Heart left ventricle (tissue), 16 donors: ENCODE measurements at regions not wholly inside any gene's neighbourhood (a gene's known extent, or its start where the extent isn't known, plus 50 kb on each side); places are given as distances from the start of the nearest gene placed in this dataset.

Experiments used
- ATAC-seq, 4 donors: fragments of 200-7000 bp; cut with Tn5 transposase; one replicate each; pipeline ENCODE4 v1.9.1; 2020 to 2022; ENCODE audit warnings: moderate library complexity in 4 of 4, mild to moderate bottlenecking in 3 of 4, moderate number of reproducible peaks in 1 of 4
- DNase-seq, 5 donors: peaks; one replicate each; pipeline ENCODE4 v3.0.0-alpha.2; 2020
- H3K27ac ChIP-seq, 12 donors: fragments of 200-600 bp; sonication (generic) in 4 of 12; one replicate each; pipeline versions ENCODE4 v1.5.0 to v1.8.0; 2016 to 2022; ENCODE audit warnings: mild to moderate bottlenecking in 2 of 12
- H3K27me3 ChIP-seq, 9 donors: fragments of 200-600 bp; sonication (generic) in 2 of 9; one replicate each; pipeline versions ENCODE4 v1.5.1 to v1.8.0; 2016 to 2022; ENCODE audit warnings: mild to moderate bottlenecking in 3 of 9
- H3K36me3 ChIP-seq, 9 donors: fragments of 200-600 bp; sonication (generic) in 2 of 9; one replicate each; pipeline versions ENCODE4 v1.5.0 to v1.8.0; 2018 to 2022; ENCODE audit warnings: mild to moderate bottlenecking in 2 of 9
- H3K4me1 ChIP-seq, 12 donors: fragments of 200-600 bp; sonication (generic) in 4 of 12; one replicate each; pipeline versions ENCODE4 v1.5.0 to v1.8.0; 2016 to 2022; ENCODE audit warnings: mild to moderate bottlenecking in 3 of 12
- H3K4me3 ChIP-seq, 12 donors: fragments of 200-600 bp; sonication (generic) in 4 of 12; one replicate each; pipeline versions ENCODE4 v1.5.0 to v1.8.0; 2017 to 2022; ENCODE audit warnings: mild to moderate bottlenecking in 9 of 12, moderate library complexity in 4 of 12
- H3K9me3 ChIP-seq, 12 donors: fragments of 200-600 bp; sonication (generic) in 4 of 12; one replicate each; pipeline versions ENCODE4 v1.5.0 to v1.8.0; 2016 to 2022; ENCODE audit warnings: mild to moderate bottlenecking in 1 of 12
- CTCF ChIP-seq, 12 donors: fragments of 200-600 bp; sonication (generic) in 4 of 12; IDR thresholded peaks; one replicate each; pipeline versions ENCODE4 v1.5.0 to v1.8.0; 2018 to 2022; ENCODE audit warnings: antibody characterized with exemption in 12 of 12, mild to moderate bottlenecking in 5 of 12
- POLR2A ChIP-seq, 2 donors: fragments of 450-650 bp; IDR thresholded peaks; one replicate each; pipeline ENCODE4 v1.6.1; 2017; ENCODE audit warnings: antibody characterized with exemption in 2 of 2, mild to moderate bottlenecking in 2 of 2, moderate library complexity in 2 of 2
- WGBS, 4 donors: extraction: QIAGEN DNeasy Blood & Tissue Kit in 2 of 4; methylation state at CpG; one replicate each; pipeline versions ENCODE4 v1.1.5 to v1.1.7; 2013 to 2018; 5-methylcytosine and 5-hydroxymethylcytosine counted together
- intact Hi-C, 10 donors: fragments of 100-400 bp; cut with DNase I; formaldehyde crosslinking; loops; one replicate each; pipeline versions ENCODE4 v1.11.1 to v1.14.2; 2022
- donor health status: ischemic (EF 13 %, LVEDD 7.1; RV severe dilation, severe dysfunction).
- donor health status: healthy with polysubstance abuse.
- donor health status: DM: no; HTN: yes; CAD: no.
- donor health status: DM: no; HTN: no; CAD: no.
- donor health status: ischemic (EF 25% LVEDD 6.9; RV normal size, moderate dysfunction).
- donor health status: ischemic (EF 25% LVEDD 5.7; RV mildly dilated, moderate dysfunction).
- donor health status: healthy.
- donor health status: DM: yes; HTN: yes; CAD: no.
- donor health status: ischemic (EF 35%, LVEDD 5.7; RV mildly dilated, moderate dysfunction).
- donor health status: nonischemic (EF 11% LVEDD 7.7; RV severe dilation, severe dysfunction).
- donor health status: DM: yes; HTN: yes; CAD: no.
- donor health status: PGD.
- donor health status: ischemic (EF 29% LVEDD 5.4; RV normal size, mild dysfunction).
- donor health status: nonischemic (EF 23%, LVEDD 6.1; RV moderate dilation, normal function).

- peak in 3 of 4 donors; percentile 66 to 79 (median 72) for ATAC-seq
Observed at GRCh38 chr2:66901344-66901743, 466.4 kb downstream of the MEIS1 start.

GRCh38 chr2:66903183-66903582 is 468.3 kb downstream of the MEIS1 start:
- Histone ChIP-seq H3K4me3 (no peak overlapping the region), H3K36me3 (no peaks in the 10 kb centered on the region), H3K27me3 (no peaks in the 10 kb centered on the region), H3K27ac (no peak overlapping the region), H3K4me1 (peaks cover 0 to 14% (median 2%) of the 10 kb centered on the region in 12 donors), H3K9me3 (no peaks in the 10 kb centered on the region)
- TF ChIP-seq POLR2A (IDR thresholded peaks at IDR 0.05) (no peak), CTCF (IDR thresholded peaks at IDR 0.05) (no peak)
- DNase-seq (no peak), ATAC-seq (no peak)
- WGBS, 4 donors: 62 to 86% (median 72%) methylated on average over 1 of the region's 1 CpG
- intact Hi-C loops: no loop called here

More at GRCh38 chr2:66901344-66901743, 466.4 kb downstream of the MEIS1 start:
- Histone ChIP-seq H3K4me1 (peaks cover 0 to 26% (median 5%) of the 10 kb centered on the region in 12 donors), H3K27ac (no peak overlapping the region), H3K36me3 (no peaks in the 10 kb centered on the region), H3K9me3 (no peaks in the 10 kb centered on the region), H3K4me3 (no peak overlapping the region), H3K27me3 (no peaks in the 10 kb centered on the region)
- TF ChIP-seq CTCF (IDR thresholded peaks at IDR 0.05) (no peak), POLR2A (IDR thresholded peaks at IDR 0.05) (no peak)
- DNase-seq: peak in 3 of 5 donors; percentile 11 to 29 (median 17)
- WGBS, 4 donors: 44 to 66% (median 54%) methylated on average over 3 of the region's 3 CpGs
- intact Hi-C loops: no loop called here

DNA sequence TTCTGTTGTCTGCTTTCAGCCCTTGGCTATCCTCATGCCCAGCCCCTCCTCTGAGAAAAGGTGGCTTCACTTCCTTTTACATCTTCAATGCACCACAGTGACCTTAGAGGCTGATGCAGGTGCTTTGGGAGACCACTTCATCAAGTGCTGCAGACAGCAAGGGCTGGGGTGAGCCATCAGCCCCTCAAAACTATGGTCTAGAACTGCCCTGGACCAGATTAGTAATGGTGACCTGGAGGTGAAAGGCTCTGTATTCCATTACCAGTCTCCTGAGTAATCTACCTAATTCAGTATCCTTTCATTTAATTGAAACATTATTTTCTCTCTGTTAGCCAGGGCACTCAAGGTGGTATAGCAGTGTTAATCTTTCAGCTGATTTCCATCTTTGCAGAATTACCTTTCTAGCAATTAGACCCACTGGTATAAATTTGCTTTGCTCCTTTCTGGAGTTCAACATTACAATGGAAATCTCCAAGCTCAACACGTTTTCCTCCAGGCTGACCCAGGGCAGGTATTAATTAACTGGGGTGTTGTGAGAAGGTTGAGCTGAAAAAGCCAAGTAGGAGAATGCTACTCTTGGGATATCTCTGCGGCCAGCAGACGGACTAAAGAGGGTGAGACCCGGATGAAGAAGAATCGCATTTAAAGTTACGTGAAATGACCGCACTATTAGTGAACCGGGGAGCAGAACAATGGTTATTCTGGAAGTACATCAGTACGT is 469.0 kb downstream of the MEIS1 start:
- DNase-seq (no peak), ATAC-seq (no peak)
- Histone ChIP-seq H3K9me3 (no peaks in the 10 kb centered on the region), H3K36me3 (no peaks in the 10 kb centered on the region), H3K27ac (no peak overlapping the region), H3K27me3 (no peaks in the 10 kb centered on the region), H3K4me1 (peaks cover 0 to 13% (median 2%) of the 10 kb centered on the region in 12 donors), H3K4me3 (no peak overlapping the region)
- no peak for TF ChIP-seq CTCF (IDR thresholded peaks at IDR 0.05)
- TF ChIP-seq POLR2A (IDR thresholded peaks at IDR 0.05): no peak
- intact Hi-C loops: no loop called here
- 92 to 94% (median 94%) methylated on average over 9 of the region's 9 CpGs for WGBS, 4 donors

DNA sequence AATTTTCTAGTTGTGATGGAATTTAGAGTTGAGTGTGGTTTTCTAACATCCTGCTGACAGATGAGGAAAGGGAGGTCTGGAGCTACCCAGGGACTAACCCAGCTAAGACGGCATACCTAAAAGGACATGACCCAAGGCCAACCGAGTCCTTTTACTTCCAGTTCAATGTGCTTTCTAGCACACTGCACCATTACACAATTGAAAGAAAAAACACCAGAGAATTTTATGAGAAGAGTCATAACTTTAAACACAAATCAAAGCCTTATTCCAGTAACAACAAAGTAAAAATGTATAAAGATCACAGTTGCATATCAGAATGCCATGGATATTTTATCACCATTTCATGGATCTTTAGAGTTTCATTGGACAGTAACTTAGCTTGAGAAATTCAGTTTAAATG is 480.3 kb downstream of the MEIS1 start:
- 53 to 72% (median 61%) methylated on average over 2 of the region's 2 CpGs for WGBS, 4 donors
- no peak overlapping the region for H3K27ac ChIP-seq
- no peaks in the 10 kb centered on the region for H3K27me3 ChIP-seq
- H3K9me3 ChIP-seq: no peaks in the 10 kb centered on the region
- intact Hi-C loops: no loop called here
- DNase-seq (no peak), ATAC-seq (no peak)
- no peaks in the 10 kb centered on the region for H3K36me3 ChIP-seq
- TF ChIP-seq POLR2A (IDR thresholded peaks at IDR 0.05): no peak
- TF ChIP-seq CTCF (IDR thresholded peaks at IDR 0.05): no peak
- H3K4me1 ChIP-seq: no peaks in the 10 kb centered on the region
- no peak overlapping the region for H3K4me3 ChIP-seq
